Ovary (tissue), 7 donors: ENCODE measurements at regions not wholly inside any gene's neighbourhood (a gene's known extent, or its start where the extent isn't known, plus 50 kb on each side); places are given as distances from the start of the nearest gene placed in this dataset.

ENCODE experiments used
- DNase-seq, 5 donors: peaks; one replicate each; pipeline ENCODE4 v3.0.0-alpha.2; 2019 to 2020
- H3K27ac ChIP-seq, 2 donors: fragments of 200-600 bp; one replicate each; pipeline versions ENCODE4 v1.5.1 to v1.8.0; 2019 to 2022
- H3K27me3 ChIP-seq: fragments of 200-600 bp; one replicate; pipeline ENCODE4 v1.8.0; 2022
- H3K36me3 ChIP-seq: fragments of 200-600 bp; sonication (generic); one replicate; pipeline ENCODE4 v1.5.1; 2019
- H3K4me1 ChIP-seq: one replicate; pipeline ENCODE4 v1.8.1; 2013; ENCODE audit warnings: mild to moderate bottlenecking, moderate library complexity; ENCODE audit not compliant: insufficient read depth
- H3K4me3 ChIP-seq: fragments of 200-600 bp; sonication (generic); one replicate; pipeline ENCODE4 v1.5.1; 2017
- H3K9me3 ChIP-seq, 2 donors: fragments of 200-600 bp in 1 of 2; sonication (generic) in 1 of 2; one replicate each; pipeline versions ENCODE4 v1.5.1 to v1.8.1; 2013 to 2019; ENCODE audit warnings: mild to moderate bottlenecking in 1 of 2, moderate library complexity in 1 of 2
- CTCF ChIP-seq, 3 donors: fragments of 450-650 bp in 2 of 3; fragments of 200-600 bp in 1 of 3; IDR thresholded peaks; one replicate each; pipeline versions ENCODE4 v1.5.1 to v1.8.0; 2016 to 2022; ENCODE audit warnings: antibody characterized with exemption in 3 of 3, mild to moderate bottlenecking in 1 of 3
- EP300 ChIP-seq: sonication (generic); formaldehyde crosslinking; IDR thresholded peaks from one replicate; pipeline ENCODE4 v1.6.1; 2017; ENCODE audit warnings: antibody characterized with exemption
- POLR2A ChIP-seq: fragments of 450-650 bp; IDR thresholded peaks from one replicate; pipeline ENCODE4 v1.6.1; 2017; ENCODE audit warnings: antibody characterized with exemption, mild to moderate bottlenecking, moderate library complexity
- WGBS, 3 donors: extraction: QIAGEN DNeasy Blood & Tissue Kit in 1 of 3; methylation state at CpG; one replicate each; pipeline versions ENCODE4 v1.1.5 to v1.1.7; 2013 to 2017; 5-methylcytosine and 5-hydroxymethylcytosine counted together
- intact Hi-C, 4 donors: fragments of 100-400 bp; cut with DNase I; formaldehyde crosslinking; loops; one replicate each; pipeline versions ENCODE4 v1.11.0 to v1.15.1; 2022 to 2023
- donor health status: DM: no; HTN: no; CAD: no; lungs with moderate emphysema.
- donor health status: DM: no; HTN: no; CAD: no.
- donor health status: Bipolar disorder and iron deficiency.
- donor health status: DM: no; HTN: no; CAD: no.
- donor health status: DM: yes; HTN: yes; CAD: no.

GRCh38 chr7:89928451-89928850, 225.8 kb upstream of the STEAP1 start:
- WGBS, 3 donors = 93 to 97% (median 96%) methylated on average over 1 of the region's 1 CpG
- H3K36me3 ChIP-seq = no peaks in the 10 kb centered on the region

GRCh38 chr7:89934101-89934500, 220.2 kb upstream of the STEAP1 start:
- 10 to 21% (median 12%) methylated on average over 1 of the region's 1 CpG for WGBS, 3 donors
- Histone ChIP-seq H3K4me3 (no peak overlapping the region), H3K27me3 (no peaks in the 10 kb centered on the region), H3K4me1 (no peaks in the 10 kb centered on the region), H3K27ac (no peak overlapping the region), H3K9me3 (no peaks in the 10 kb centered on the region), H3K36me3 (no peaks in the 10 kb centered on the region)
- no peak for TF ChIP-seq EP300
- no peak for TF ChIP-seq POLR2A
- TF ChIP-seq CTCF (IDR thresholded peaks at IDR 0.05) = no peak
- no peak for DNase-seq
- intact Hi-C loops = no loop called here

More at GRCh38 chr7:89928451-89928850, 225.8 kb upstream of the STEAP1 start:
- Histone ChIP-seq H3K4me1 (no peaks in the 10 kb centered on the region), H3K27ac (no peak overlapping the region), H3K4me3 (no peak overlapping the region), H3K27me3 (no peaks in the 10 kb centered on the region), H3K9me3 (no peaks in the 10 kb centered on the region)
- intact Hi-C loops = no loop called here
- TF ChIP-seq POLR2A (no peak), CTCF (IDR thresholded peaks at IDR 0.05) (no peak), EP300 (no peak)
- no peak for DNase-seq

GRCh38 chr7:89943525-89944050, 210.7 kb upstream of the STEAP1 start:
- Histone ChIP-seq H3K36me3 (no peaks in the 10 kb centered on the region), H3K27ac (no peak overlapping the region), H3K9me3 (no peaks in the 10 kb centered on the region), H3K27me3 (no peaks in the 10 kb centered on the region), H3K4me1 (no peaks in the 10 kb centered on the region), H3K4me3 (no peak overlapping the region)
- no peak for DNase-seq
- intact Hi-C loops = no loop called here
- TF ChIP-seq POLR2A = no peak
- TF ChIP-seq CTCF (IDR thresholded peaks at IDR 0.05) = no peak
- TF ChIP-seq EP300 = no peak
- WGBS, 3 donors = 13 to 14% (median 14%) methylated on average over 3 of the region's 3 CpGs

GRCh38 chr7:89958525-89959068, 195.7 kb upstream of the STEAP1 start:
- TF ChIP-seq EP300 (no peak), CTCF (IDR thresholded peaks at IDR 0.05) (no peak), POLR2A (no peak)
- H3K9me3 ChIP-seq = no peaks in the 10 kb centered on the region
- no peak for DNase-seq
- H3K4me1 ChIP-seq = no peaks in the 10 kb centered on the region
- no peaks in the 10 kb centered on the region for H3K27me3 ChIP-seq
- no peak overlapping the region for H3K27ac ChIP-seq
- H3K36me3 ChIP-seq = no peaks in the 10 kb centered on the region
- intact Hi-C loops = no loop called here
- no peak overlapping the region for H3K4me3 ChIP-seq
